ENCODE measurements at regions not wholly inside any gene's neighbourhood (a gene's known extent, or its start where the extent isn't known, plus 50 kb on each side); places are given as distances from the start of the nearest gene placed in this dataset.

DNA sequence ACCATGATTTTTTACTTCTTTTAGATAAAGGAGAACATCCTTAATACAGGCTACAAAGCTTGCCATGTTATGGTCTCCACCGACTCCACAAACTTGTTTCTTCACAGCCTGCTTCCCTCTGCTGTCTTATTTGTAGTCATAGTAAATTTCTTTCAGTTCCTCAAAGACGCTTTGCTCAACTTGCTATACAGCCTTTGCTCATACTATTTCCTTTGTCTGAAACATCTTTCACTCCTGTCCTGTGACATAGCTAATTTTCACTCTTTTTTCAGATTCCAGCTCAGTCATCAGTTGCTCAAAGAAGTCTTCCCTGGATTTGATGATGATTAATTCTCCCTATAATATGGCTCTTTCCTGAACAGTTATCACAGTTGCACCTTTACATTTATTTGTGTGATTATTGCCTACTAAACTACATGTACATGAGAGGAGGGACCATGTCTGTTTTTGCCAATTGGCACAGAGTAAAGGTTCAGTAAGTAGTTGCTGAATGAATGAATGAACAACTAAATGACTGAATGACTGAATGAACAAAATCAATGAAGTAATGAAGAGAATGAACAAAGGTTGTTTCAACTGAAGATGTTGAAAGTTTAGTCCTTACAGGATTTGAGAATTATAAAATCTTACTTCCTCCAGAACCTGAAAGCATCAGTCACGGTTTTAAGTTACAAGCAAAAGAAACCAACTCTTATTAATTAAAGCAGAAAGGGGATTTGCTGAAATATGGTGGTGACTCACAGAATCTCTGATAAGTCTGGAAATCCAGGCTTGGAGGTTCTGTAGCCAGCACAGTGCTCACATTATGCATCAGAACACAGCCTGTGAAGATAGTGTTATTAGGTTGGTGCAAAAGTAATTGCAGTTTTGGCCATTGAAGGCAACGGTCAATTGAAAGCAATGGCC, 186.4 kb upstream of the FAM98A start:
- Histone ChIP-seq H3K27me3 (no peaks in the 10 kb centered on the region), H3K36me3 (no peaks in the 10 kb centered on the region), H3K4me3 (no peak overlapping the region), H3K9me3 (no peaks in the 10 kb centered on the region)
- peak; percentile 3 for DNase-seq

DNA sequence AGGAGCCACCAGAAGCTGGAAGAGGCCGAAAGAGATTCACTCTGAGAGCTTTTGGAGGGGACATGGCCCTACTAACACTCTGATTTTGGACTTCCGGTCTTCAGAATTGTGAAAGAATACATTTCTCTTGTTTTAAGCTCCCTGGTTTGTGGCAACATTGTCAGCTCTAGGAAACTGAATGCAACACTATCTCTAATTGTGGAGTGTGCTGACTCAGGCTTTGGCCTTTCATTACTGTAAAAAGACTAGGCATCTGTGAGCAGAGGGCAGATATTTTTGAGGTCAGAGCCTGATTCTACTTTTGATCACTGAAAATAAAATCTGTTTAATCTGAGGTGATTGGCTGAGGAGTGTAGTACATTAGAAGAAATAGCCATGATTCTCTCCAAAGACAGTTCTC, 185.4 kb upstream of the FAM98A start:
- Histone ChIP-seq H3K9me3 (no peaks in the 10 kb centered on the region), H3K4me3 (no peak overlapping the region), H3K27me3 (no peaks in the 10 kb centered on the region), H3K36me3 (no peaks in the 10 kb centered on the region)
- DNase-seq = no peak

DNA sequence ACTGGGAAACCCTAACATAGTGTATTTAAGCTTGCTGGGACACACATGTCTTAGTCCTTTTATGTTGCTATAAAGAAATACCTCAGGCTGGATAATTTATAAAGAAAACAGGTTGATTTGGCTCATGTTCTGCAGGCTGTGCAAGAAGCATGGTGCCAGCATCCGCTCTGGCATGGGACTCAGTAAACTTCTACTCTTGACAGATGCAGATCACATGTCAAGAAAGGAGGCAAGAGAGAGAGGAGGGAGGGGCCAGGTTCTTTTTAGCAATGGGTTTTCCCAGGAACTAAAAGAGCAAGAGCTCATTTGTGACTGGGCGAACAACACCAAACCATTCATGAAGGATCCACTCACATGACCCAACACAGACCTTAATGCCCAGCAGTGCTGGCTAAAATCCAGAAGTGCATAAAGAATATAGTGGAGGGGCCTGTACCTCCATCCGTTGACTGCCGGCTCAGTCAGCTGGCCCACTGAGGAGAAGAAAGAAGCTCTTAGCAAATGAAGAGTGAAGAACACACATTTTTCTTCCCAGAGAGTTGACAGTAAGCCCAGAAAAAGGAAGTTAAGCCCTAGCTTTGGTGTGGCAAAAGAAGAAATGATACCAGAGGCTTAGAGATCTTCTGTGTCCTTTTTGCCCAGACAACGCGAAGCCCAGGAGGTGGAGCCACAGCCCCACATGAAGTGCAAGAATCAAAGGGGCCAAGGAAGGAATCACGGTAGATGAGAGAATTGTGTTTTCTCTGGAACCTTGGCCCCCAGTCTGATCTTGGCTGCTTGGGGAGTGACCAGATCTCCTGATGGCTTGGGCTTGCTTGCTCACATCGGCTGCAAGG, 183.5 kb upstream of the FAM98A start:
- DNase-seq = no peak

DNA sequence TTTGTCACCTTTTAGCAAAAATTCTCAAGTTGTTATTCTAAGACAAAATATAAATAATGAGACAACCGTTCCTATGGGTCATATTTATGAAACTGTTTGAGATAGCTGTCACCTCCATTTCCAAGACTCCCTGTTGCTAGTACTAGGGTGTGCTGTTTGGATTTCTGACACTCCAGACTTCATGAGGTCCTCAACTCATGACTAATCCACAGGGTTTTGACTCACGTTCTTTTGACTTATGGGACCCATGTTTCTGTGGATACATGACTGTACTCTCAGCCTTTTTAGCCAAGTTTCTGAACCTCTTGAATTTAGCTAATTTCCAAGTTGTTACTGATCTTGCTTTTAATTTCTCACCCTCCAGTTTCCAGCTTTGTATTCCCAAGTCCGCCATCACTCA, 178.7 kb upstream of the FAM98A start:
- Histone ChIP-seq H3K4me3 (no peak overlapping the region), H3K27me3 (no peaks in the 10 kb centered on the region; the same call in 1 of the 2 replicates), H3K36me3 (no peaks in the 10 kb centered on the region), H3K9me3 (no peaks in the 10 kb centered on the region)
- DNase-seq = peak; percentile 29

More for the DNA sequence above, 183.5 kb upstream of the FAM98A start:
- H3K9me3 ChIP-seq = no peaks in the 10 kb centered on the region
- H3K4me3 ChIP-seq = no peak overlapping the region
- no peaks in the 10 kb centered on the region; the same call in 1 of the 2 replicates for H3K27me3 ChIP-seq
- H3K36me3 ChIP-seq = no peaks in the 10 kb centered on the region

DNA sequence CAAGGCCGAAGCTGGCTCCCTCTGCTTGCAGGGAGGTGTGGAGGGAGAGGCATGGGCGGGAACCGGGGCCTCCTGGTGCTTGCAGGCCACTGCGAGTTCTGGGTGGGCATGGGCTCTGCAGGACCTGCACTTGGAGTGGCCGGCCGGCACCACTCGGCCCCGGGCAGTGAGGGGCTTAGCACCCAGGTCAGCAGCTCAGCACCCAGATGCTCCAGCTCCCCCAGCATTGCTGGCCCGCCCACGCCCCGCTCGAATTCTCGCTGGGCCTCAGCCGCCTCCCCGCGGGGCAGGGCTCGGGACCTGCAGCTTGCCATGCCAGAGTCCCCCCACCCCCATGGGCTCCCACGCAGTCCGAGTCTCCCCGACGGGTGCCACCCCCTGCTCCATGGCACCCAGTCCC, 176.2 kb upstream of the FAM98A start:
- Histone ChIP-seq H3K4me3 (no peak overlapping the region), H3K27me3 (no peaks in the 10 kb centered on the region; the same call in 1 of the 2 replicates)
- DNase-seq = no peak

GRCh38 chr2:33770023-33770422, 170.9 kb upstream of the FAM98A start:
- Histone ChIP-seq H3K9me3 (no peaks in the 10 kb centered on the region), H3K36me3 (no peaks in the 10 kb centered on the region), H3K4me3 (no peak overlapping the region), H3K27me3 (no peaks in the 10 kb centered on the region)
- DNase-seq = no peak

More for the DNA sequence above, 176.2 kb upstream of the FAM98A start:
- Histone ChIP-seq H3K36me3 (no peaks in the 10 kb centered on the region), H3K9me3 (no peaks in the 10 kb centered on the region)

- no peaks in the 10 kb centered on the region for H3K27me3 ChIP-seq
- H3K9me3 ChIP-seq = no peaks in the 10 kb centered on the region
- no peak overlapping the region for H3K4me3 ChIP-seq
- DNase-seq = no peak
- H3K36me3 ChIP-seq = no peaks in the 10 kb centered on the region
Observed at GRCh38 chr2:33766175-33766574, 167.1 kb upstream of the FAM98A start.

- Histone ChIP-seq H3K9me3 (no peaks in the 10 kb centered on the region), H3K4me3 (no peak overlapping the region), H3K27me3 (no peaks in the 10 kb centered on the region), H3K36me3 (no peaks in the 10 kb centered on the region)
- DNase-seq = no peak
Observed at GRCh38 chr2:33765122-33765521, 166.0 kb upstream of the FAM98A start.

GRCh38 chr2:33764551-33764950, 165.5 kb upstream of the FAM98A start:
- Histone ChIP-seq H3K9me3 (no peaks in the 10 kb centered on the region), H3K27me3 (no peaks in the 10 kb centered on the region), H3K4me3 (no peak overlapping the region), H3K36me3 (no peaks in the 10 kb centered on the region)
- no peak for DNase-seq

DNA sequence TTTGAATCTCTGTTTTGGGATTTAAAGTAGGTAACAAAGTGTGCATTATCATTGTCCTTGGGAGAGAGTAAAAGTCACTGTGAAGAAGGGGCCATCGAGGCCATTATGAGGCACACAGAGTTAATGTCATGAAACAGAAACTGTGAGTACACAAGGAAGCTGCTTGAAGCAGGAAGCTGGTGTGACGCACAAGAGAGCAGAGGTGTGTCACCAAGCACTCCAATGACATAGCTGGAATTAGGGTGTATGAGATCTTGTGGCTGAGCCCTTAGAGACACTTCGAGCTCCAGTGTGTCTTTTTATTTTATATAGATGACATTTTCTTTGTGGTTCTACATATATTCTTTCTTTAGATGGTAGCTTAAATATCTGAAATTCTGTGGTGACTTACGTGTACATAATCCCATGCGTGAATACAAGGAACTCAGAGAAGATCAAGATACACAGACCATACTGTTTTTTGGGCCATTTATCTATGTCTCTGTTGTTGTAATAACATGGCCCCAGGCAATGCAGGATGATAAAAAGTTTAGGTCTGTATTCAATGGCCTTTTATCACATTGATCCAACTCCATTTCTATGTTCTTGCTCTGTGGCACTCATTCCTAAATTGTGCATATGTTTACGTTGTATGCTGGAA, 164.7 kb upstream of the FAM98A start:
- DNase-seq = no peak
- H3K9me3 ChIP-seq = no peaks in the 10 kb centered on the region
- no peaks in the 10 kb centered on the region for H3K36me3 ChIP-seq
- no peak overlapping the region for H3K4me3 ChIP-seq
- no peaks in the 10 kb centered on the region for H3K27me3 ChIP-seq

GRCh38 chr2:33762636-33763035, 163.5 kb upstream of the FAM98A start:
- Histone ChIP-seq H3K4me3 (no peak overlapping the region), H3K27me3 (no peaks in the 10 kb centered on the region), H3K9me3 (no peaks in the 10 kb centered on the region), H3K36me3 (no peaks in the 10 kb centered on the region)
- no peak for DNase-seq

GRCh38 chr2:33746208-33746800, 147.2 kb upstream of the FAM98A start:
- no peak overlapping the region for H3K4me3 ChIP-seq
- no peaks in the 10 kb centered on the region for H3K27me3 ChIP-seq
- no peaks in the 10 kb centered on the region for H3K9me3 ChIP-seq
- no peaks in the 10 kb centered on the region for H3K36me3 ChIP-seq
- DNase-seq = no peak

- no peaks in the 10 kb centered on the region for H3K36me3 ChIP-seq
- no peak overlapping the region for H3K4me3 ChIP-seq
- H3K27me3 ChIP-seq = no peaks in the 10 kb centered on the region
- no peaks in the 10 kb centered on the region for H3K9me3 ChIP-seq
- no peak for DNase-seq
Observed at GRCh38 chr2:33735096-33735495, 136.0 kb upstream of the FAM98A start.

- DNase-seq = no peak
- no peaks in the 10 kb centered on the region for H3K36me3 ChIP-seq
- no peaks in the 10 kb centered on the region for H3K27me3 ChIP-seq
- no peak overlapping the region for H3K4me3 ChIP-seq
- H3K9me3 ChIP-seq = no peaks in the 10 kb centered on the region
Observed at GRCh38 chr2:33730804-33731203, 131.7 kb upstream of the FAM98A start.

- no peak overlapping the region for H3K4me3 ChIP-seq
- no peak for DNase-seq
- no peaks in the 10 kb centered on the region for H3K36me3 ChIP-seq
- no peaks in the 10 kb centered on the region for H3K9me3 ChIP-seq
- H3K27me3 ChIP-seq = no peaks in the 10 kb centered on the region
Observed at GRCh38 chr2:33730193-33730592, 131.1 kb upstream of the FAM98A start.

DNA sequence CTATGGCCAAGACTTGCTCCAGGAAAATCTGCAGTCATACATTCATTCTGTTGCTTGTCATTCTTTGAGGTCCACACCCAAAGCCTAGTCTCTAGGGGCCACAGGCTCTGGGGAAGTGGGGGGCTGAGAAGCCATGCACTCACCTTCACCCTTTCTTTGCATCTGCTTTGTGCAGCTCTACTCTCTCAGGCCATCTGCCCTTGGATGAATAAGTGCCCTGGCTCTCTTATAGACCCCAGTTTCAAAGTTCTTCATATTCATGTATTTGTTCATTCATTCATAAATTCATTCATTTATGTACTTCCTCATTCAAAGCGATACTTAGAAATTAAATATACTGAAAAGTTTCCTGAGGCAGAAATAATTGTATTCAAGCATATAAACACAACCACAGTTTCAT, 130.3 kb upstream of the FAM98A start:
- no peak overlapping the region for H3K4me3 ChIP-seq
- no peaks in the 10 kb centered on the region for H3K36me3 ChIP-seq
- H3K9me3 ChIP-seq = no peaks in the 10 kb centered on the region
- no peak for DNase-seq
- no peaks in the 10 kb centered on the region for H3K27me3 ChIP-seq

GRCh38 chr2:33728106-33728505, 129.0 kb upstream of the FAM98A start:
- Histone ChIP-seq H3K27me3 (no peaks in the 10 kb centered on the region), H3K36me3 (no peaks in the 10 kb centered on the region), H3K9me3 (no peaks in the 10 kb centered on the region), H3K4me3 (no peak overlapping the region)
- no peak for DNase-seq

Data from MG63 (cell line).